Fibroblast of skin of back (primary cell): ENCODE measurements at regions not wholly inside any gene's neighbourhood (a gene's known extent, or its start where the extent isn't known, plus 50 kb on each side); places are given as distances from the start of the nearest gene placed in this dataset.
"Not testable (repeated sequence)": the region's sequence is repeated elsewhere in the genome, so short reads cannot be mapped to it uniquely, and the experiment has no call there.

Experiments
- DNase-seq: peaks from one replicate; pipeline ENCODE4 v3.0.0-alpha.2; 2013

DNA sequence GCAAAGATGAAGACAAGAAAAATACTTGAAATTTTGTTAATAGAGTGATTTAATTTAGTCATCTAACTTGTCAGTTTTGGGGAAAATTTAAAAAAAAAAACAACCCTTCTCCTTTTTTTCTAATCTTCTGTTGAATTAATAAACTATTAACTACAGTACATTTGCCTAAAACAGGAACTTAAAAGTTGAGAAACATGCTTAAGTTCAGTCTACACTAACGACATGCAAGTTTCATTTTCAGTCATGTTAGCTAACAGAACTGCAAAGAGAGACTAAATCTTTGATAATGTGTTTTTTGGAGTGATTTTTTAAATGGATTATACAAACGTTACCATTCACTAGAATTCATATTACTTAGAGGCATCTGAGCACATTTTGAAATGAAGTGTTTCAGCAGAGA is 71.9 kb upstream of the MBNL1 start:
- no peak for DNase-seq

GRCh38 chr3:152197451-152197850 is 71.3 kb upstream of the MBNL1 start:
- DNase-seq: peak; percentile 53

DNA sequence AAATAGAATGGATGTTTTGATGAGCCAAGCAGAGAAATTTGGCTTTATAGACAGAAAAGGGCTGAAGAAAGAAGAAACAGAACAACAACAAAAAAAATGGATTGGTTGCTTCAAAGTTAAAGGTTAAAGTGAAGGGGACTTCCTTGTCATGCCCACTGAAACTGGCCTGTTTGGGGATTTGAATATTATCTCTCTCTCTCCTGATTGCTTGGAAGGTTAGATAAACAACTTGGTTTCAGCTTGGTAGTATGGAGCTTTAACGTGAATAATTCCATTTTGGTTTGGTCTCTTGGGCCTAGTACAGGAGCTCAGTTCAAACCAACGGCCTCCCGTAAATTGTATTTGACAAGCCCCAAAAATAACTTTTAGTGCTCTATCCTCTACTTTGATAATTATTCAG is 70.8 kb upstream of the MBNL1 start:
- DNase-seq: no peak

DNA sequence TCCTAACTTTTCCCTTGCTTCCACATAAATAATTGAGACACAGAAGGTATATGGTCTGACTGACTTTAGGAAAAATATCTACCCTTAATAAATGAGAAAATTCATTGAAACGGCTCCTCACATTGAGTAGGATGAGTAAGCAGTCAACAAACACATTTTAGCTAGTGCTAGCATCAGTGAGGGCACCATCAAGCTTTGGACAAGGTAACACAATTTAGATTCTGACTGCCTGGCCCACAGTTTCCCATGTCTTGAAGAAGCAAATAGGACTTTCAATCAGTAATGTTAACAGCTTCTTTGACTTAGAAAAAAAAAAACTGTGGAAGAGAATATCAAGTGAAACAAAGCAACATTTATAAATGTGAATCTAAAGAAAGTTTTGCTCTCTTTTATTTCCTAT is 70.1 kb upstream of the MBNL1 start:
- no peak for DNase-seq

DNA sequence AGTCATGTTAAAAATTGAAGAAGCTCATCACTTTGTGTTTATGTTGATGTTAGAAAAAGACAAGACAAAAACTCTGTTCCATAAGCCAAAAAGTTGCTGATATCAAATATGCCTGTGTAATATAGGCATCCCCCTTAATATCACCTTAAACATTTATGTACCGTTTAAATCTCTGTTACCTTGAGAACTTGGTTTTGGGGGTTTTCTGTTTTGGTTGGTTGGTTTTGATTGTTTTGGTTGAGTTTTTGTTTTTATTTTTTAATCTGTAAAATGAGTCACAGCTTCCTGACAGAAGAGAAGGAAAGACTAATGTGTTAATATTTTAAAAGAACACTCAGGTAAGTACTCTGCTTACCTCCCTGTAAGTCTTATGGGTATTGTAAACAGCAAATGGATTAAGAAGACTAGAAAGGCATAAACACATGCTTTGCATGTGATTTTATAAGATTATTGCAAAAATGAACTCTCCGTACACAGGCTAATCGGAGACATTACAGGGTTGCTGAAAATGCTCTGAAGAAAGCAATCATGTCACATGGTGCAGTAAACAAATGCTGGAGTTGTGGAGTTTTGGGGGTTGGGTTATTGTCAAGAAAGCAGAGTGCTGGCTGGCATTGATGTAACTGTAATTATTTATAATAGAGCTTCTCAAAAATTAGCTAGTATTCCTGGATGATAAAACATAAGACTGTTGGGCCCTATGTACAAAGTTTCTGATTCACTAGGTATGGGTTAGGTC is 69.5 kb upstream of the MBNL1 start:
- no peak for DNase-seq

GRCh38 chr3:152200476-152201420 is 68.0 kb upstream of the MBNL1 start:
- no peak for DNase-seq

DNA sequence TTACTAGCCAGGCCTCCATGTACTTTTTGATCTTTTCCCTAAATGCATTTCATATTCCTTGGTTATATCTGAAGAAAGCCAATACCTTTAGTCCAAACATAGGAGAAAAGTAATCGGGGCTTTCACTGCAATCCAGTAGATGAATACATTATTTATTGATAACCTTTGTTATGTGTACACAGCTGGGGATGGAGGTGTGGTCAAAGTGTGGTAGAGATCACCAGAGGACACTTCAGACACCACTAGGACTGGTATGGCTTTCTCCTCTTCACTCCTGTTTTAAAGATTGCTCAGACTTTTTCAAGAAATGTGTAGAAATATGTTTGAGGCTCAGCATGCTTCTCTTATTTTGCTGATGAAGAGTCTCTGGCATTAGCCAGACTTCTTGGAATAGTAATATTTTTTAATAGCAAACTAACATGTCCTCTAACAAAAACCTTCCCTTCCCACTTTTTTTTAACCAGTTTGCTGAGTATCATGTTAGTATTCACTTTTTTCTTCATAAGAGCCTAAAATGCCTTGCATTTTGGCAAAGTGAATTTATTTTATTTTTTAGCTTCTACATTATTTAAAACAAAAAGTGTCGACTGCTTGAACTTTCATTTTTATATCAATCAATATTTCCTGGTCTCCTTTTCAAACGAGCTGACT is 65.6 kb upstream of the MBNL1 start:
- peak; percentile 24 for DNase-seq

GRCh38 chr3:152203652-152204051 is 65.1 kb upstream of the MBNL1 start:
- DNase-seq: peak; percentile 72

GRCh38 chr3:152204218-152204617 is 64.5 kb upstream of the MBNL1 start:
- no peak for DNase-seq

DNA sequence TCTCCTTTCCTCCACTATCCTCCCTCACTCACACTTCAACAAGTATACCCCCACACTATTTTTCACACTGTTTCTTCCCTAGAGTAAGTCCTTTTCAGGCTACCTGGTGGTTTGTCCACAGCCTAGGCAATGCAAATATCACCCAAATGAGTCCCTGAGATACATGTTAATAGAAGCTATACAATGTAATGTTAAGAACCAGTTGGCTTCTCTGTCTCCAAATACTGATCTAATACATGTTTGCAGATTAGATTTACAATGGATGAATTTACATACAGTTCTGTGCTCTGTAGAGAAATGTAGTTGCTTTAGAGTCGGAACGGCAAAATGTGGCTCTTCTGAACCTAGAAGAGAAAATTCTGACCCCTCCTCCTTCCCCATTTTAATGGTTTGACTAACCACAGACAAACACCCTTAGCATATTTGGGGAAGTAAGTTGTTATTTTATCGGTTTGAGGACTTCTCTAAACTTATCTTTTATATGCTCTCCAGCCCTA is 63.6 kb upstream of the MBNL1 start:
- no peak for DNase-seq

GRCh38 chr3:152206243-152206760 is 62.4 kb upstream of the MBNL1 start:
- no peak for DNase-seq

- DNase-seq: no peak
Measured at GRCh38 chr3:152208439-152208838, 60.3 kb upstream of the MBNL1 start.

DNA sequence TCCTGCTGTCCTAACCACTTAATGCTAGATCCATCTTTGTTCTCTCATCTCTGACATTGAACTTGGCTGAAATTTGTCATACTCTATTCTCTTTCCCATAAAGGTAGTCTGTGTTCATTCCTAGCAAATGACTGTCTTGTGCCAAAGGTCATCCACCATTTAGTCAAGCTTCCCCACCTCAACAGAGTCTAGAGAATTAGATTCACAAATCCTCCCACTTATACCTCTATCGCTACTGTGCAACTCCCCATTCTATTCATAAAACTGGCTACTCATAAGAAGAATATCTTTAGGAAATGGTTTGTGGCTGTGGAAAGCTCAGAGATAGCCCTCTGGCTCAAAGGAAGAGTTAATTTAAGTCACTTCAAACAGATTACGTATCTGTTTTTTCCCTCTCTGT is 59.7 kb upstream of the MBNL1 start:
- no peak for DNase-seq

GRCh38 chr3:152209776-152210175 is 59.0 kb upstream of the MBNL1 start:
- no peak for DNase-seq

GRCh38 chr3:152210697-152211096 is 58.0 kb upstream of the MBNL1 start:
- DNase-seq: no peak

DNA sequence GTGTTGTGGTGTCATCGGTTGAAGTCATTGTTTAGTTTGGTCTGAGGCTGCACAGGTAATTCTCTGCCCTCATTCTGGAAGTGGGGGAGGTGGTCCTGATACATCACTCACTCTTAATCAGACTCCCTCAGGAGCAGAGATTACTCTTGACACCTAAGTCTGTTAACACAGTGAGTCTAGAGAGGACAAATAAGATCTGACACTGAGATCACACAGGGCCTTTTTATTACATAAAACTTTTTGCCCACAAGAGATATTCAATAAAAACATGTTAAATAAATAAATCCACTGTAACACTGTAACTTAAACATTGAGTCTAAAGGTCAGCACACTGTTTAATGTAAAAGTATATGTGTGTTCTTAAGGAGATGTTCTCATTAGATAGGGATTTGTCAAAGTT is 57.1 kb upstream of the MBNL1 start:
- DNase-seq: no peak

DNA sequence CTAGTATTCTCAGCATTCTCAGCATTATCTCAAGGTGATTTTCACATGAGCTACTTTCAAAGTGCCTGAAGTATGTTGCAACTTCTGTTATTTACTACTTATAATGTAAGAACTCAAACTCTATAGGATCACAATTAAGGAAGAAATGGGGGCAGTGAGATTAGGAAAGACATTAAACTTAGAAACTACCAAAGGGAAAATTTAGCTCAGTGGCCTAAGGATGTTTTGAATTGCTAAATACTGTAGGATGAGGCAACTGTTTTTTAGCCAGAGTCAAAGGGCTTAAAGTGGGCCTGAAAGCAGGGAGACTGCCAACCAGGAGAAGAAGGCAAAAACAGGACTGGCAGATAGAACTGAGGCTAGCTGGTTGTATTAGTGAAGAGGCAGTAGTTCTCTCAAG is 55.5 kb upstream of the MBNL1 start:
- no peak for DNase-seq

DNA sequence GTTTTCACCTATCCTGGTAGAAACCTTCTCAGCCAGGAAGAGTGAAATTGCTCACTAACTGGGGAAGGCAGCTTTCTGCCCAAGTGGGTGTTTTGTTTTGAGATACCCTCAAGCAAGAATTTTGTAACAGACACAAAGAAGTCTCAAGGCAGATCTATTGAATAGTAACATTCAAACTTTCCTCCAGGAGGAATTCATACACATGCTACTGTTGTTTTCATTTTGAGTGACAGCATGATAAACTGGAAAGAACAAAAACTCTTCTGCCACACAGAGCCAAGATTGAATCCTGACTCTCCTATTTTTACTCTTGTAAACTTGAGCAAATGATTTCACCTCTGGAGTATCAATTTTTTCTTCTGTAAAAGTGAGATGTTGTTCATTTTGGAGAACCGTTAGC is 54.8 kb upstream of the MBNL1 start:
- no peak for DNase-seq

DNA sequence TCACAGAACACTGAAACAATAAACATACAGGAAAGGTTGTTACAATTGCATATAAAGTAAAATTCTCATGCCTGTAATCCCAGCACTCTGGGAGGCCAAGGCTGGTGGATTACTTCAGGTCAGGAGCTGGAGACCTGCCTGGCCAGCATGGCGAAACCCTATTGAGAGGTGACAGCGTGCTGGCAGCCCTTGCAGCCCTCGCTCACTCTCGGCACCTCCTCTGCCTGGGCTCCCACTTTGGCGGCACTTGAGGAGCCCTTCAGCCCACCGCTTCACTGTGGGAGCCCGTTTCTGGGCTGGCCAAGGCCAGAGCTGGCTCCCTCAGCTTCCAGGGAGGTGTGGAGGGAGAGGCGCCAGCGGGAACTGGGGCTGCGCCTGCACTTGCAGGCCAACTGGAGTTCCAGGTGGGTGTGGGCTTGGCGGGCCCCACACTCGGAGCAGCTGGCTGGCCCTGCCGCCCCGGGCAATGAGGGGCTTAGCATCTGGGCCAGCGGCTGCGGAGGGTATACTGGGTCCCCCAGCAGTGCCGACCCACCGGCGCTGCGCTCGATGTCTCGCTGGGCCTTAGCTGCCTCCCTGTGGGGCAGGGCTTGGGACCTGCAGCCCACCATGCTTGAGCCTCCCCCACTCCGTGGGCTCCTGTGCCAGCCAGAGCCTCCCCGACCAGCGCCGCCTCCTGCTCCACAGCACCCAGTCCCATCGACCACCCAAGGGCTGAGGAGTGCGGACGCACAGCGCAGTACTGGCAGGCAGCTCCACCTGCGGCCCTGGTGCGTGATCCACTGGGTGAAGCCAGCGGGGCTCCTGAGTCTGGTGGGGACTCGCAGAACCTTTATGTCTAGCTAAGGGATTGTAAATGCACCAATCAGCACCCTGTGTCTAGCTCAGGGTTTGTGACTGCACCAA is 51.5 kb upstream of the MBNL1 start:
- not testable (repeated sequence) for DNase-seq

DNA sequence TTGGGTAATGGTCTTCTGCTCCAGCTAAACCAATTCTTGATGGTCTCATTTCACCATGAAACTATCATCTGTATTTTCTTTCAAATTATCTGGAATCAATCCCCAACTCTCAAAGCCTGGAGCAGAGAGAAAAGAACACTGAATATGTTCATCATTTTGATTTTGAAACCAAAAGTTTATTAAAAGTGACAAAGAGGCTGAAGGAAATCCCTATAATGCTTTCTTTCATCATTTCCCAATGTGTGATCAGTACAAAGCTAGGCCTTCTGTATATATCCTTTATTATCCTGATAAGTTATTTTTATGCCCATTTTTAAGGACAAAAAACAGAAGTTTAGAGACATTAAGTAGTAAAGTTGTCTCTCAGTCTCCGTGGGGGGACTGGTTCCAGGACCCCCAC is 50.1 kb upstream of the MBNL1 start:
- DNase-seq: no peak
